Upper lobe of left lung (tissue), 4 donors: ENCODE measurements at regions not wholly inside any gene's neighbourhood (a gene's known extent, or its start where the extent isn't known, plus 50 kb on each side); places are given as distances from the start of the nearest gene placed in this dataset.

Source experiments
- EP300 ChIP-seq, 4 donors: sonication (generic); formaldehyde crosslinking; IDR thresholded peaks; one replicate each; pipeline ENCODE4 v1.5.1; 2017; ENCODE audit warnings: antibody characterized with exemption in 4 of 4, control low read depth in 2 of 4
- POLR2A ChIP-seq, 4 donors: fragments of 450-650 bp; IDR thresholded peaks; one replicate each; pipeline ENCODE4 v1.5.1; 2016 to 2017; ENCODE audit warnings: antibody characterized with exemption in 4 of 4, mild to moderate bottlenecking in 2 of 4
- TF ChIP-seq, protein P1 (sequence below), 6 experiments: fragments of 450-650 bp in 4 of 6; fragments of 200-600 bp in 2 of 6; sonication (generic) in 2 of 6; IDR thresholded peaks; one replicate each; pipeline ENCODE4 v1.5.1; 2016 to 2019; ENCODE audit warnings: antibody characterized with exemption in 6 of 6

DNA sequence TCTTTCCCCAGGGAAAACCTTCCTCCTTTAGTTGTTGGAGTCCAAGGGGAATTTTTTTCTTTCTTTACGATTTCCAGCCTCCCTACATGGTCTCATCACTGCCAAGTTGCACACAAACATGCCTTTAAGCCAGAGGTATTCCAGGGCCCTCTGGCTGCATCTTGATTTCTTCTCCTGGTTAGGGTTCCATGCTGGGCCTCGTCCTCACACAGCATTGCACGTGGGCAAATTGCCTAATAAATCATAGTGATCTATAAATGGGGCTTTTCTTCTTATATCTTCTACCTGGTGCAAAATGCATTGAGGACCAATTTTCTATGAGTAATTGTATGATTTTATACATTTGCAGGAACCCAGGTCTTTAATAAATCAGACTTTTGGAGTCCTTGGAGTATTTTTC lies 284.2 kb downstream of the C7orf25 start:
- TF ChIP-seq, protein P1, sequence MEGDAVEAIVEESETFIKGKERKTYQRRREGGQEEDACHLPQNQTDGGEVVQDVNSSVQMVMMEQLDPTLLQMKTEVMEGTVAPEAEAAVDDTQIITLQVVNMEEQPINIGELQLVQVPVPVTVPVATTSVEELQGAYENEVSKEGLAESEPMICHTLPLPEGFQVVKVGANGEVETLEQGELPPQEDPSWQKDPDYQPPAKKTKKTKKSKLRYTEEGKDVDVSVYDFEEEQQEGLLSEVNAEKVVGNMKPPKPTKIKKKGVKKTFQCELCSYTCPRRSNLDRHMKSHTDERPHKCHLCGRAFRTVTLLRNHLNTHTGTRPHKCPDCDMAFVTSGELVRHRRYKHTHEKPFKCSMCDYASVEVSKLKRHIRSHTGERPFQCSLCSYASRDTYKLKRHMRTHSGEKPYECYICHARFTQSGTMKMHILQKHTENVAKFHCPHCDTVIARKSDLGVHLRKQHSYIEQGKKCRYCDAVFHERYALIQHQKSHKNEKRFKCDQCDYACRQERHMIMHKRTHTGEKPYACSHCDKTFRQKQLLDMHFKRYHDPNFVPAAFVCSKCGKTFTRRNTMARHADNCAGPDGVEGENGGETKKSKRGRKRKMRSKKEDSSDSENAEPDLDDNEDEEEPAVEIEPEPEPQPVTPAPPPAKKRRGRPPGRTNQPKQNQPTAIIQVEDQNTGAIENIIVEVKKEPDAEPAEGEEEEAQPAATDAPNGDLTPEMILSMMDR (IDR thresholded peaks at IDR 0.05): no peak
- TF ChIP-seq POLR2A (IDR thresholded peaks at IDR 0.05): no peak
- TF ChIP-seq EP300 (IDR thresholded peaks at IDR 0.05): no peak
